ENCODE measurements at regions not wholly inside any gene's neighbourhood (a gene's known extent, or its start where the extent isn't known, plus 50 kb on each side); places are given as distances from the start of the nearest gene placed in this dataset.

DNA sequence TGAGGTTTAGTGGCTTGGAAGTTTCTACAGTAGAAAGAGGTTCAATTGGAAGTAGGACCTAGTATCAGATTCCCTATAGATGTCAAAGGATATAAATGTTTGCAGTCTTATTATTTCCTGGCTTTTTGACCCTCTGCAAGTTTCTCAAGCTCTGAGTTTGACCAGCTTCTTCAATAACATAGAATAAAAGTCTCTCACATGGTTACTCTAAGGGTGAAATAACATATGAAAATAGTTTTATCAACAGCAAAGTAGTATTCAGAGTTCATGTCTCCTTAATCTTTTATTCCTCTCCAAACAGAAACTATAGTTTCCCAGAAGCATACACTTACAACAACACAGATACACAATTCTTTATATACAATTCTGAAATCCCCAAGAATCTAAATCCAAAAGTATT is 132.9 kb upstream of the RND3 start:
- Histone ChIP-seq H4K20me1 (ENCODE audit: insufficient read depth, low read length) (no peaks in the 10 kb centered on the region), H2AFZ (ENCODE audit: low read length) (no peak overlapping the region), H3K79me2 (ENCODE audit: low read length) (no peaks in the 10 kb centered on the region), H3K36me3 (replicated peaks; ENCODE audit: insufficient read depth, low read length) (no peaks in the 10 kb centered on the region), H3K4me2 (ENCODE audit: low read depth, low read length) (no peak overlapping the region), H3K9ac (ENCODE audit: low read length) (no peak overlapping the region), H3K9me3 (replicated peaks; ENCODE audit: insufficient read depth, low read length) (no peaks in the 10 kb centered on the region), H3K27me3 (replicated peaks; ENCODE audit: insufficient read depth, low read length) (no peaks in the 10 kb centered on the region), H3K4me3 (ENCODE audit: low read length) (no peak overlapping the region), H3K4me1 (ENCODE audit: low read length) (peaks cover 14% of the 10 kb centered on the region), H3F3A (ENCODE audit: insufficient read depth, low read length) (no peaks in the 10 kb centered on the region), H3K9me2 (replicated peaks; ENCODE audit: insufficient read depth, low read length) (no peaks in the 10 kb centered on the region), H3K27ac (ENCODE audit: low read length) (no peak overlapping the region)
- no peak for TF ChIP-seq EZH2 (optimal IDR thresholded peaks at IDR 0.05; ENCODE audit: low read depth, low read length)
- TF ChIP-seq EZH2phosphoT487 (IDR thresholded peaks at IDR 0.05; ENCODE audit: low read length), result no peak
- TF ChIP-seq, protein P1, sequence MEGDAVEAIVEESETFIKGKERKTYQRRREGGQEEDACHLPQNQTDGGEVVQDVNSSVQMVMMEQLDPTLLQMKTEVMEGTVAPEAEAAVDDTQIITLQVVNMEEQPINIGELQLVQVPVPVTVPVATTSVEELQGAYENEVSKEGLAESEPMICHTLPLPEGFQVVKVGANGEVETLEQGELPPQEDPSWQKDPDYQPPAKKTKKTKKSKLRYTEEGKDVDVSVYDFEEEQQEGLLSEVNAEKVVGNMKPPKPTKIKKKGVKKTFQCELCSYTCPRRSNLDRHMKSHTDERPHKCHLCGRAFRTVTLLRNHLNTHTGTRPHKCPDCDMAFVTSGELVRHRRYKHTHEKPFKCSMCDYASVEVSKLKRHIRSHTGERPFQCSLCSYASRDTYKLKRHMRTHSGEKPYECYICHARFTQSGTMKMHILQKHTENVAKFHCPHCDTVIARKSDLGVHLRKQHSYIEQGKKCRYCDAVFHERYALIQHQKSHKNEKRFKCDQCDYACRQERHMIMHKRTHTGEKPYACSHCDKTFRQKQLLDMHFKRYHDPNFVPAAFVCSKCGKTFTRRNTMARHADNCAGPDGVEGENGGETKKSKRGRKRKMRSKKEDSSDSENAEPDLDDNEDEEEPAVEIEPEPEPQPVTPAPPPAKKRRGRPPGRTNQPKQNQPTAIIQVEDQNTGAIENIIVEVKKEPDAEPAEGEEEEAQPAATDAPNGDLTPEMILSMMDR (IDR thresholded peaks at IDR 0.05; ENCODE audit: low read length), result no peak
- no peak for DNase-seq

DNA sequence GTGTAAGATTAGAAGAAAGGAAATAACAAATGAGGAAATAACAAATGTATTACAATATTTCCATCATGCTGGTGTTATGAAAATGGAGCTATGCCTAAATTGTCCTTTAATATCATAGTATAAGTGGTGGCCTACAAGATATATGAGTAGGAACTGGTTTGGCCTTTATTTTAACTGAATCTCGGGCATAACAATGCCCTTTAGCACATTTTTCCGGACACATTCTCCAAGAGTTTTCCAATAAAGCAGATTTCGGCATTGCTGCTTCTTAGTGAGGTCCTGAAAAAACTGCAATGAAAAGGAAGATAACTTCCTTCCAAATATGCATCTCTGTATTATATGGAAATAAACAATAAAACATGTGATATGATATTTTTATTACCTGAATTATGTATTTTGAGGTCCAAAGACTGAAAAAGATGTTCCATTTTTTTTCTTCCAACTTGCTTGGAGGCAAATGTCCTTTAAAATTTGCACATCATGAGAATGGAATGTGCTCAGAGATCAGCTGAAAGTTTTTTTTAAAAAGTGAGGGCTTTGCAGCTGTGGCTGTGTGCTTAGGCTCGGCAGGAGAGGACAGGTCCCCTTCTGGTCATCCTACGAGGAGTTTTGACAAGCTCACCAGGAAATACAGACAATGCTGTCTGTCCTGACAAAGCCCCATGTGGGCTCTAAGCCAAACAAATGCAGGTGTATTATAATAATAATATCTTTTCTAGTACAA is 132.3 kb upstream of the RND3 start:
- Histone ChIP-seq H2AFZ (ENCODE audit: low read length) (no peak overlapping the region), H3K4me2 (ENCODE audit: low read depth, low read length) (no peak overlapping the region), H3K4me1 (ENCODE audit: low read length) (peaks cover 13% of the 10 kb centered on the region), H3K27me3 (replicated peaks; ENCODE audit: insufficient read depth, low read length) (no peaks in the 10 kb centered on the region), H4K20me1 (ENCODE audit: insufficient read depth, low read length) (no peaks in the 10 kb centered on the region), H3F3A (ENCODE audit: insufficient read depth, low read length) (no peaks in the 10 kb centered on the region), H3K9me2 (replicated peaks; ENCODE audit: insufficient read depth, low read length) (no peaks in the 10 kb centered on the region), H3K9ac (ENCODE audit: low read length) (no peak overlapping the region), H3K36me3 (replicated peaks; ENCODE audit: insufficient read depth, low read length) (no peaks in the 10 kb centered on the region), H3K9me3 (replicated peaks; ENCODE audit: insufficient read depth, low read length) (no peaks in the 10 kb centered on the region), H3K27ac (ENCODE audit: low read length) (no peak overlapping the region), H3K79me2 (ENCODE audit: low read length) (no peaks in the 10 kb centered on the region), H3K4me3 (ENCODE audit: low read length) (no peak overlapping the region)
- TF ChIP-seq, protein P1 (IDR thresholded peaks at IDR 0.05; ENCODE audit: low read length), result no peak
- TF ChIP-seq EZH2phosphoT487 (IDR thresholded peaks at IDR 0.05; ENCODE audit: low read length) (no peak), EZH2 (optimal IDR thresholded peaks at IDR 0.05; ENCODE audit: low read depth, low read length) (no peak)
- no peak for DNase-seq

DNA sequence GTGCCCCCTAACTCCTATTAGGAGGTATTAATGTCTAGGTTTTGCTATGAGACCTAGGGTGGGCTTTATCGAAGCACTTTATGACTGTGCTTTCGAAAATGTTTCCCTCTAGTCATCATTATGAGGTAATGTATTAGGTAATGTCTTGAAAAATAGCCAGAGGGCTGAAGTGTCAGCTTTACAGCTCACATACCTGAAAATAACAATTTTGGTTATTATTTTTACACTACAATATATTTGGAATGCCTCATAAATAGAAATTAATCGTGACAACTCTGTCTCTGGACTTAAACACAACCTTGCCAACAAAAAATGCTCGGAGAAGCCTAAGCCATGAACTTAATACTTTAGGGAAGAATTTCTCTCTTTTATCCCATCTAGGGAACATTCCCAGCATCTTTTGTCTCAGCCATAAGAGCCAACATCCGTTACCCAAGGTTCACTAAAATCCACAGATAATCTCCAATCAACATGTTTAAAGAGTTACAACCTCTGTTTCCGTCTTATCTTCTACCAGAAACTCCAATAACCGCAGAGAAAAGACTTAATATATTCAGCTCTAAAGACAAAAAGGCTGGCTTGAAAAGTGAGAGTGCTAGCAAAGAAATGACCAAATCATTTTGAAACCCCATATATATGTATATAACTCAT is 130.9 kb upstream of the RND3 start:
- H4K20me1 ChIP-seq (ENCODE audit: insufficient read depth, low read length), result no peaks in the 10 kb centered on the region
- no peaks in the 10 kb centered on the region for H3K9me2 ChIP-seq (replicated peaks; ENCODE audit: insufficient read depth, low read length)
- H3K79me2 ChIP-seq (ENCODE audit: low read length), result no peaks in the 10 kb centered on the region
- H3K4me1 ChIP-seq (ENCODE audit: low read length), result no peaks in the 10 kb centered on the region
- no peak overlapping the region for H2AFZ ChIP-seq (ENCODE audit: low read length)
- no peaks in the 10 kb centered on the region for H3K36me3 ChIP-seq (replicated peaks; ENCODE audit: insufficient read depth, low read length)
- H3K27me3 ChIP-seq (replicated peaks; ENCODE audit: insufficient read depth, low read length), result no peaks in the 10 kb centered on the region
- DNase-seq, result no peak
- no peak overlapping the region for H3K4me2 ChIP-seq (ENCODE audit: low read depth, low read length)
- no peak for TF ChIP-seq EZH2 (optimal IDR thresholded peaks at IDR 0.05; ENCODE audit: low read depth, low read length)
- TF ChIP-seq, protein P1 (IDR thresholded peaks at IDR 0.05; ENCODE audit: low read length), result no peak
- H3K4me3 ChIP-seq (ENCODE audit: low read length), result no peak overlapping the region
- H3K27ac ChIP-seq (ENCODE audit: low read length), result no peak overlapping the region
- no peaks in the 10 kb centered on the region for H3F3A ChIP-seq (ENCODE audit: insufficient read depth, low read length)
- H3K9ac ChIP-seq (ENCODE audit: low read length), result no peak overlapping the region
- H3K9me3 ChIP-seq (replicated peaks; ENCODE audit: insufficient read depth, low read length), result no peaks in the 10 kb centered on the region
